GM12878 (cell line): ENCODE measurements at regions not wholly inside any gene's neighbourhood (a gene's known extent, or its start where the extent isn't known, plus 50 kb on each side); places are given as distances from the start of the nearest gene placed in this dataset.

Experiments used
- ATAC-seq: fragments of 200-7000 bp; cut with Tn5 transposase; 3 replicates; pipeline ENCODE4 v1.9.1; 2020; ENCODE audit warnings: mild to moderate bottlenecking, moderate library complexity
- BruUV-seq: library from RNA; stranded (reverse); fragments of 400-500 nt; replicated peaks from 2 replicates; lab custom pipeline; 2021; lab: Mats Ljungman, UMichigan
- CTCF ChIA-PET: fragments of 300-600 bp; sonication (Branson Sonifier 250); formaldehyde crosslinking; extraction: SDS; loops from one replicate; lab custom pipeline; 2021; ENCODE audit warnings: inconsistent platforms; lab: Yijun Ruan, JAX
- POLR2A ChIA-PET: fragments of 350-600 bp; formaldehyde crosslinking; extraction: SDS; loops from one replicate; lab custom pipeline; 2021; ENCODE audit warnings: inconsistent platforms; lab: Charles Lee
- RAD21 ChIA-PET: fragments of 300-600 bp; sonication (Branson Sonifier 250); formaldehyde crosslinking; loops from one replicate; lab custom pipeline; 2023; ENCODE audit warnings: antibody characterized with exemption; ENCODE audit not compliant: unreplicated experiment; lab: Charles Lee
- SMC1A ChIA-PET: fragments of 300-600 bp; sonication (Branson Sonifier 250); formaldehyde crosslinking; loops from one replicate; lab custom pipeline; 2023; ENCODE audit not compliant: unreplicated experiment, uncharacterized antibody; lab: Charles Lee
- DNase-seq: peaks from one replicate; pipeline ENCODE4 v3.0.0-alpha.2; 2011; ENCODE audit warnings: low read depth, low spot score
- FAIRE-seq: peaks from 3 replicates; lab custom pipeline; 2011; peaks lifted over from hg19 to GRCh38; lab: Jason Lieb, UNC
- H2AFZ ChIP-seq: 2 replicates; pipeline ENCODE4 v1.6.0; 2011; ENCODE audit warnings: low read depth, low read length, control low read depth; ENCODE audit not compliant: control insufficient read depth
- H3K27ac ChIP-seq: 2 replicates; pipeline ENCODE4 v1.5.1; 2011; ENCODE audit warnings: control low read depth; ENCODE audit not compliant: control insufficient read depth, insufficient read depth
- H3K27me3 ChIP-seq, 2 experiments: replicated peaks in 1 of 2; 2 replicates each; pipeline versions ENCODE4 v1.6.0 to v1.6.1; 2011; ENCODE audit warnings: low read length in 1 of 2; ENCODE audit not compliant: control insufficient read depth in 2 of 2, insufficient read depth in 2 of 2
- H3K36me3 ChIP-seq, 2 experiments: 2 replicates each; pipeline ENCODE4 v1.5.1; 2011; ENCODE audit warnings: low read length in 1 of 2; ENCODE audit not compliant: control insufficient read depth in 2 of 2, insufficient read depth in 2 of 2
- H3K4me1 ChIP-seq: 2 replicates; pipeline ENCODE4 v1.6.1; 2011; ENCODE audit warnings: mild to moderate bottlenecking, low read length, moderate library complexity, mixed read lengths; ENCODE audit not compliant: control insufficient read depth, insufficient read depth
- H3K4me2 ChIP-seq: 2 replicates; pipeline ENCODE4 v1.6.0; 2011; ENCODE audit warnings: control low read depth; ENCODE audit not compliant: control insufficient read depth, insufficient read depth
- H3K4me3 ChIP-seq: fragments of 200-600 bp; sonication (generic); 2 replicates; pipeline ENCODE4 v1.5.1; 2016
- H3K79me2 ChIP-seq: 2 replicates; pipeline ENCODE4 v1.6.0; 2011; ENCODE audit warnings: low read length; ENCODE audit not compliant: control insufficient read depth, insufficient read depth
- H3K9ac ChIP-seq: 2 replicates; pipeline ENCODE4 v1.8.0; 2011; ENCODE audit warnings: low read length, control low read depth, mixed read lengths; ENCODE audit not compliant: control insufficient read depth, insufficient read depth
- H3K9me3 ChIP-seq: replicated peaks from 3 replicates; pipeline ENCODE4 v1.5.1; 2011; ENCODE audit warnings: mild to moderate bottlenecking, low read length; ENCODE audit not compliant: control insufficient read depth, insufficient read depth
- H4K20me1 ChIP-seq: 2 replicates; pipeline ENCODE4 v1.6.0; 2011; ENCODE audit not compliant: control insufficient read depth, insufficient read depth
- CBX5 ChIP-seq: sonication (generic); IDR thresholded peaks from 2 replicates; pipeline ENCODE4 v1.6.1; 2016; ENCODE audit warnings: low read depth, moderate library complexity, mild to moderate bottlenecking, inconsistent platforms
- FOS ChIP-seq: IDR thresholded peaks from 3 replicates; pipeline ENCODE4 v1.6.1; 2011; ENCODE audit warnings: borderline replicate concordance; ENCODE audit not compliant: insufficient read length; ENCODE audit errors: extremely low read depth
- JUNB ChIP-seq: IDR thresholded peaks from 2 replicates; pipeline ENCODE4 v1.6.1; 2016; ENCODE audit warnings: antibody characterized with exemption, mild to moderate bottlenecking
- MEF2A ChIP-seq: IDR thresholded peaks from 2 replicates; pipeline ENCODE4 v1.6.1; 2011; ENCODE audit warnings: low read depth, mild to moderate bottlenecking, low read length, moderate library complexity; ENCODE audit not compliant: insufficient read depth
- MYC ChIP-seq: IDR thresholded peaks from 2 replicates; pipeline ENCODE4 v1.6.1; 2011; ENCODE audit warnings: mild to moderate bottlenecking, low read length, moderate library complexity, inconsistent platforms; ENCODE audit not compliant: insufficient read depth, insufficient replicate concordance, insufficient read length, severe bottlenecking
- NR2F1 ChIP-seq: fragments of 450-650 bp; conservative IDR thresholded peaks from 2 replicates; pipeline ENCODE4 v1.6.1; 2017; ENCODE audit warnings: mild to moderate bottlenecking
- POLR2A ChIP-seq: IDR thresholded peaks from 2 replicates; pipeline ENCODE4 v1.6.1; 2011; ENCODE audit warnings: low read depth, mild to moderate bottlenecking, low read length
- RELA ChIP-seq: fragments of 450-650 bp; IDR thresholded peaks from 2 replicates; pipeline ENCODE4 v1.8.0; 2014; ENCODE audit warnings: borderline replicate concordance; ENCODE audit not compliant: partially characterized antibody
- WGBS: methylation state at CpG from one replicate; pipeline ENCODE4 v1.1.6; 2016; ENCODE audit warnings: low lambda C conversion rate; ENCODE audit not compliant: insufficient replicate concordance, insufficient coverage; ENCODE audit errors: missing lambda C conversion rate; 5-methylcytosine and 5-hydroxymethylcytosine counted together
- in situ Hi-C: fragments of 300-500 bp; cut with MboI; formaldehyde crosslinking; loops from 9 replicates; pipeline ENCODE4 v1.14.3; 2018; ENCODE audit warnings: mixed read lengths
- intact Hi-C: fragments of 100-400 bp; cut with micrococcal nuclease; formaldehyde crosslinking; loops from one replicate; pipeline ENCODE4 v1.14.2; 2022; ENCODE audit not compliant: unreplicated experiment

- CTCF ChIA-PET, result interaction anchor here (1.0 to 7.7 kb wide), 6 partner anchors 9 to 83 kb away, joined by 3 to 53 read pairs (median 5); no protein-coding TSS in a partner anchor
- WGBS, result 12% methylated on average over 6 of the region's 6 CpGs
- POLR2A ChIA-PET, result interaction anchor here (0.6 kb wide), 1 partner anchor 353 kb away, joined by 9 read pairs; no protein-coding TSS in a partner anchor
- SMC1A ChIA-PET, result interaction anchor here (0.8 to 7.5 kb wide), 12 partner anchors 9 to 362 kb away, joined by 3 to 65 read pairs (median 4); no protein-coding TSS in a partner anchor
- RAD21 ChIA-PET, result interaction anchor here (1.1 to 3.8 kb wide), 4 partner anchors 9 to 86 kb away, joined by 3 to 39 read pairs (median 16); no protein-coding TSS in a partner anchor
- Histone ChIP-seq H3K27me3 (no peaks in the 10 kb centered on the region), H3K4me2 (no peak overlapping the region), H2AFZ (no peak overlapping the region), H3K79me2 (no peaks in the 10 kb centered on the region), H4K20me1 (no peaks in the 10 kb centered on the region), H3K4me1 (peaks cover 8% of the 10 kb centered on the region; the same call in 1 of the 2 replicates), H3K36me3 (no peaks in the 10 kb centered on the region), H3K4me3 (no peak overlapping the region), H3K9ac (no peak overlapping the region), H3K27ac (no peak overlapping the region), H3K9me3 (no peaks in the 10 kb centered on the region; the same call in 2 of the 3 replicates)
- TF ChIP-seq MYC (no peak), CBX5 (no peak), FOS (no peak), MEF2A (no peak), NR2F1 (no peak), JUNB (no peak), RELA (no peak), POLR2A (no peak)
- intact Hi-C loops (loop anchor here (5.0 to 10.0 kb wide), 3 partner anchors 40 to 493 kb away; partner anchors contain the start of gene MID1IP1), in situ Hi-C loops (no loop called here)
- ATAC-seq (no peak), DNase-seq (no peak), FAIRE-seq (no peak)
- BruUV-seq, result no TSS peak
Observed at GRCh38 chrX:39157796-39158195, 356.5 kb downstream of the MID1IP1 start.
